Activated CD8-positive, alpha-beta T cell treated with anti-CD3 and anti-CD28 coated beads for 36 hours (primary cell): ENCODE measurements at regions not wholly inside any gene's neighbourhood (a gene's known extent, or its start where the extent isn't known, plus 50 kb on each side); places are given as distances from the start of the nearest gene placed in this dataset.

Experiments
- ATAC-seq: fragments of 200-7000 bp; cut with Tn5 transposase; one replicate; pipeline ENCODE4 v1.10.0; 2021; ENCODE audit warnings: mild to moderate bottlenecking, moderate library complexity
- CTCF ChIA-PET: fragments of 350-600 bp; sonication (Branson Sonifier 250); formaldehyde crosslinking; loops from one replicate; lab custom pipeline; 2021; ENCODE audit warnings: antibody characterized with exemption; lab: Charles Lee
- POLR2A ChIA-PET: fragments of 350-600 bp; sonication (Branson Sonifier 250); formaldehyde crosslinking; loops from one replicate; lab custom pipeline; 2021; ENCODE audit warnings: antibody characterized with exemption; lab: Charles Lee
- DNase-seq: peaks from one replicate; pipeline ENCODE4 v3.0.0-alpha.2; 2020
- H3K27ac Mint-ChIP-seq: one replicate; pipeline ENCODE4 v1.8.0; 2021; ENCODE audit warnings: mild to moderate bottlenecking, mixed read lengths
- H3K27me3 Mint-ChIP-seq: one replicate; pipeline ENCODE4 v1.8.0; 2021; ENCODE audit warnings: mixed read lengths
- H3K36me3 Mint-ChIP-seq: one replicate; pipeline ENCODE4 v1.8.0; 2021; ENCODE audit warnings: low read depth, mixed read lengths
- H3K4me1 Mint-ChIP-seq: one replicate; pipeline ENCODE4 v1.8.0; 2021; ENCODE audit warnings: low read depth, mixed read lengths
- H3K4me3 Mint-ChIP-seq: one replicate; pipeline ENCODE4 v1.8.0; 2021; ENCODE audit warnings: mild to moderate bottlenecking, moderate library complexity, mixed read lengths
- H3K9me3 Mint-ChIP-seq: one replicate; pipeline ENCODE4 v1.8.0; 2021; ENCODE audit warnings: mixed read lengths
- CTCF ChIP-seq: fragments of 200-600 bp; IDR thresholded peaks from one replicate; pipeline ENCODE4 v1.8.0; 2022; ENCODE audit warnings: antibody characterized with exemption, mild to moderate bottlenecking
- intact Hi-C: fragments of 100-400 bp; cut with micrococcal nuclease; formaldehyde crosslinking; loops from one replicate; pipeline ENCODE4 v1.10.0; 2022

- POLR2A ChIA-PET, result no interaction called here
These were observed 386.6 kb downstream of the MATN1 start for GRCh38 chr1:30336550-30337323.

GRCh38 chr1:30335997-30336390 lies 387.4 kb downstream of the MATN1 start:
- ATAC-seq (no peak), DNase-seq (no peak)
- TF ChIP-seq CTCF, result no peak
- no peak overlapping the region for H3K27ac Mint-ChIP-seq
- no peaks in the 10 kb centered on the region for H3K9me3 Mint-ChIP-seq
- H3K36me3 Mint-ChIP-seq, result no peaks in the 10 kb centered on the region
- intact Hi-C loops, result no loop called here
- ChIA-PET CTCF (no interaction called here), POLR2A (no interaction called here)
- no peaks in the 10 kb centered on the region for H3K27me3 Mint-ChIP-seq
- H3K4me3 Mint-ChIP-seq, result no peak overlapping the region
- H3K4me1 Mint-ChIP-seq, result no peaks in the 10 kb centered on the region

More at GRCh38 chr1:30336550-30337323, 386.6 kb downstream of the MATN1 start:
- intact Hi-C loops, result no loop called here
- no peaks in the 10 kb centered on the region for H3K4me1 Mint-ChIP-seq
- no peaks in the 10 kb centered on the region for H3K27me3 Mint-ChIP-seq
- ATAC-seq (no peak), DNase-seq (no peak)
- CTCF ChIA-PET, result no interaction called here
- no peak for TF ChIP-seq CTCF
- H3K36me3 Mint-ChIP-seq, result no peaks in the 10 kb centered on the region
- H3K9me3 Mint-ChIP-seq, result no peaks in the 10 kb centered on the region
- no peak overlapping the region for H3K4me3 Mint-ChIP-seq
- H3K27ac Mint-ChIP-seq, result no peak overlapping the region

GRCh38 chr1:30335389-30335996 lies 387.9 kb downstream of the MATN1 start:
- TF ChIP-seq CTCF, result no peak
- Mint-ChIP-seq H3K9me3 (no peaks in the 10 kb centered on the region), H3K4me3 (no peak overlapping the region), H3K36me3 (no peaks in the 10 kb centered on the region), H3K4me1 (no peaks in the 10 kb centered on the region), H3K27ac (no peak overlapping the region), H3K27me3 (no peaks in the 10 kb centered on the region)
- ATAC-seq (no peak), DNase-seq (no peak)
- ChIA-PET CTCF (no interaction called here), POLR2A (no interaction called here)
- intact Hi-C loops, result no loop called here

- DNase-seq (no peak), ATAC-seq (no peak)
- Mint-ChIP-seq H3K27me3 (no peaks in the 10 kb centered on the region), H3K27ac (no peak overlapping the region), H3K36me3 (no peaks in the 10 kb centered on the region), H3K4me3 (no peak overlapping the region), H3K9me3 (no peaks in the 10 kb centered on the region), H3K4me1 (no peaks in the 10 kb centered on the region)
- POLR2A ChIA-PET, result no interaction called here
- TF ChIP-seq CTCF, result no peak
- intact Hi-C loops, result no loop called here
- CTCF ChIA-PET, result no interaction called here
These were observed 388.6 kb downstream of the MATN1 start for GRCh38 chr1:30334767-30335166.
